ENCODE measurements at regions not wholly inside any gene's neighbourhood (a gene's known extent, or its start where the extent isn't known, plus 50 kb on each side); places are given as distances from the start of the nearest gene placed in this dataset.

- DNase-seq = no peak
Observed at GRCh38 chr22:49295851-49296560, 531.7 kb downstream of the BRD1 start.

GRCh38 chr22:49295465-49295743 is 532.3 kb downstream of the BRD1 start:
- DNase-seq = no peak

- no peak for DNase-seq
Observed at GRCh38 chr22:49294656-49295464, 532.8 kb downstream of the BRD1 start.

GRCh38 chr22:49292909-49293308 is 534.8 kb downstream of the BRD1 start:
- no peak for DNase-seq

- no peak for DNase-seq
Observed at GRCh38 chr22:49291781-49292180, 535.9 kb downstream of the BRD1 start.

GRCh38 chr22:49291169-49291568 is 536.5 kb downstream of the BRD1 start:
- no peak for DNase-seq

GRCh38 chr22:49290711-49291110 is 537.0 kb downstream of the BRD1 start:
- DNase-seq = no peak

GRCh38 chr22:49289822-49290679 is 537.6 kb downstream of the BRD1 start:
- DNase-seq = no peak

GRCh38 chr22:49286181-49286760 is 541.4 kb downstream of the BRD1 start:
- DNase-seq = no peak

GRCh38 chr22:49284931-49285330 is 542.7 kb downstream of the BRD1 start:
- no peak for DNase-seq

- no peak for DNase-seq
Observed at GRCh38 chr22:49284056-49284784, 543.5 kb downstream of the BRD1 start.

- no peak for DNase-seq
Observed at GRCh38 chr22:49282596-49282995, 545.1 kb downstream of the BRD1 start.

GRCh38 chr22:49281467-49282340 is 546.0 kb downstream of the BRD1 start:
- DNase-seq = no peak

GRCh38 chr22:49278340-49278739 is 549.3 kb downstream of the BRD1 start:
- DNase-seq = no peak

- no peak for DNase-seq
Observed at GRCh38 chr22:49276567-49276966, 551.1 kb downstream of the BRD1 start.

GRCh38 chr22:49274754-49275380 is 552.8 kb downstream of the BRD1 start:
- DNase-seq = no peak

- DNase-seq = no peak
Observed at GRCh38 chr22:49272546-49273125, 555.0 kb downstream of the BRD1 start.

GRCh38 chr22:49271831-49272230 is 555.8 kb downstream of the BRD1 start:
- no peak for DNase-seq

GRCh38 chr22:49271369-49271727 is 556.3 kb downstream of the BRD1 start:
- DNase-seq = no peak

GRCh38 chr22:49270595-49271368 is 556.9 kb downstream of the BRD1 start:
- DNase-seq = no peak
